GM18499 (cell line): ENCODE measurements at regions not wholly inside any gene's neighbourhood (a gene's known extent, or its start where the extent isn't known, plus 50 kb on each side); places are given as distances from the start of the nearest gene placed in this dataset.
A peak's percentile ranks its signal among the peaks of the same experiment; 100 is the strongest.
"Not testable (repeated sequence)": the region's sequence is repeated elsewhere in the genome, so short reads cannot be mapped to it uniquely, and the experiment has no call there.

Experiments
- ATAC-seq: cut with Tn5 transposase; IDR thresholded peaks from one replicate; pipeline ENCODE4 v1.9.1; 2021; ENCODE audit warnings: moderate number of reproducible peaks; ENCODE audit not compliant: insufficient read depth, unreplicated experiment

- ATAC-seq: no peak
Measured at GRCh38 chr3:11739706-11740105, 96.0 kb upstream of the VGLL4 start.

- no peak for ATAC-seq
Measured at GRCh38 chr3:11739123-11739522, 95.4 kb upstream of the VGLL4 start.

DNA sequence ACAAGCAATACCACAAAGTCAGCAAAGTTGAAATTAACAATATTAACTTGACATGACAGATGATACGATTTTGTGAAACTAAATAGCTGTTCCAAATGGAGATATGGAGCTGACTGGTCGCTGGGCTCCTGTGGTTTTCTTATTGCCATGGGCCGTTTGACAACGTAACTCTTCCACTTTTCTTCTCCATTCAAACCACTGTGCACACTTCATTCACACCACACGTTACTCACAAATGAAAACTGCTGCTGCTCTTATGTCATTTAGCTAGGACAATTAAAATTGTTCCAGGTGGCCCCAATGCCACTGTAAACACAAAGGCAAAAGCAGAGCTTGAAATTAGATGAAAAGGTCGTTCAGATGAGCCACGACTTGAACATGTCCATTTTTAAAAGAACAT is 94.0 kb upstream of the VGLL4 start:
- no peak for ATAC-seq

- no peak for ATAC-seq
Measured at GRCh38 chr3:11736136-11736833, 92.6 kb upstream of the VGLL4 start.

DNA sequence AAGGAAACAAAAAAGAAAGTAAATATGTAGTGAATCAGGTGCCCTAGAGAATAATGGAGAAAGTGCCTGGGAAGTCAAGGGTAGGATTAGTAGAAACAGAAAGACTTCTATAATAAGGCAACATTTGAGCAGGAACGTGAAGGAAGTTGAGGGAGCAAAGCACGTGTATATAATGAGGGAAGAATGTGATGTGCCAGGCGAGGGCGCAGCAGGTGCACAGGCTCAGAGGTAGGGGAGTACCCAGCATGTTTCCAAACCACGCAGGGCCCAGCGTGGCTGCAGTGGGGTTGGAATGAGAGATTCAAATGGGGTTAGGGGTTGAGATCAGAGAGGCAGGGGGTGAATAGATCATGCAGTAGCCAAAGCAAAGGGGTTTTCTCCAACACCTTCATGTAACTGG is 91.9 kb upstream of the VGLL4 start:
- ATAC-seq: no peak

GRCh38 chr3:11735111-11735510 is 91.4 kb upstream of the VGLL4 start:
- ATAC-seq: not testable (repeated sequence)

DNA sequence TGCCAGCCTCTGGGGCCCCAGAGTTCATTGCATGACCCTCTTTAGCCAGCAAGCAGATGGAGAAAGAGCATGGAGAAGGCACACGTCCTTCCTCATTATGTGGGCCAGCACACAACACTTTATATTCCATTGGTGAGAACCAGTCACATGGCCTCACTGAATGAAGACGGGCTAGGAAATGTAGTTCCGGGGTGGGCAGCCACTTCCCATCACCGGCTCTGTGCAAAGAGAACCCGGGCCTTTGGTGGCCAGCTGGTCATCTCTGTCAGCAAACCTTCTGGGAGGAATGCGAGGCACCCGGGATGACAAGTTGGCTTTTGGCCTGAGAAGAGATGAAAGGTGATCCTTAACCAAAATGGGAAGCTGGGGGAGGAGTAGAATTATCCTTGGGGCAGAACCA is 90.2 kb upstream of the VGLL4 start:
- ATAC-seq: no peak

DNA sequence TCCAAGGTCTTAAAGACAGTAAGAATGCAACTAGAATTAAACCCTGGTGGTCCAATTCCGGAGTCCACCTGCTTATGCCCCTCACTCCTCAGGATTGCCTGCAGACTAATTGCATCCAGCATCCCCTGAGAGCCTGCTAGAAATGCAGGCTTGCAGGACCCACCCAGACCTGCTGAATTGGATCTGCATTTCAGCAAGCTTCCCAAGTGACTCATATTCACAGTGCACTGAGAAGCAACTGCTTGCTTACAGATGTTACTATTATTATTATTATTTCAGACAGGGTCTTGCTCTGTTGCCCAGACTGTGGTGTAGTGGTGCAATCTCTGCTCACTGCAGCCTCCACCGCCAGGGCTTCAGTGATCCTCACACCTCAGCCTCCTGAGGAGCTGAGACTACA is 83.5 kb upstream of the VGLL4 start:
- no peak for ATAC-seq

GRCh38 chr3:11726146-11726545 is 82.4 kb upstream of the VGLL4 start:
- no peak for ATAC-seq

GRCh38 chr3:11725340-11725641 is 81.6 kb upstream of the VGLL4 start:
- ATAC-seq: not testable (repeated sequence)

- ATAC-seq: no peak
Measured at GRCh38 chr3:11724615-11725339, 81.1 kb upstream of the VGLL4 start.

GRCh38 chr3:11721479-11721878 is 77.8 kb upstream of the VGLL4 start:
- no peak for ATAC-seq

GRCh38 chr3:11720917-11721411 is 77.2 kb upstream of the VGLL4 start:
- ATAC-seq: no peak

GRCh38 chr3:11720304-11720898 is 76.7 kb upstream of the VGLL4 start:
- no peak for ATAC-seq

DNA sequence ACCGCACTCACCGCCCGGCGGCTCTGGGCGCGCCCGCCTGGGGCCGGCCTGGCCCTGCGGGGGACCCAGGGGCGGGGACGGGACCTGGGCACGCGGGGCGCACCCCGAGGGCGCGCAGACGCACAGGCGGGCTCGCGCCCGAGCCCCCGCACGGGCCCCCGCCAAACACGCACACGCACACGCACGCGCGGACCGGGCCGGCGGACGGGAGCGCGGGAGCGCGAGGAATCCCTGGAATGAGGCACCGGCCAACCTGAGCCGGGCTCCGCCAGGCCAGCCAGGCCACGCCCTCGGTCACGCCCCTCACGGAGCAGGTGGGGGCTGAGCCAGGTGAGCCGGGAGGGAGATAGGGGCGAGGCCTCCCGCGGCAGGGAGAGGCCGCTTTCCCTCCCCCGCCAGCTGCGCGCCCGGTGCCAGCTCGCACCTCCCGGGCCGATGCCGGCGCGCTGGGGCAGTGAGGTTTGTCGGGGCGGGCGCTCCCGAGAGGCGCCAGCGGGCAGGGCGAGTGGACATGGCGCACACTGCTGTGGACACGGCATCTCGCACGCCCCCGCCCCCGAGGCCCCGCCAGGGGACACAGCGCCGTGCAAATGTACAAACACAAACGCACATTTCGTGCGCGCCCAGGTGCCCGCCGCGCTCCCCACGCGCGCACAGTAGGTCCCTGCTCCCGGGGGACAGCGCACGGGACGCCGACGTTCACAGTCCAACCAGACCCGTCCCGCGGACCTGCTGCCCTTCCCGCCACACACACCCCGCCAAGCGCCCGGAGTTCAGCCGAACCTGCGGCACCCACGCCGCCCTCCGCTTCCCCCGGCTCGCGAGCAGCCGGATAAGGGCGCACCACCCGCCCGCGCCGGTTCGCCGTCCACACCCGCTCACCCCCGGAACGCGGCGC is 75.9 kb upstream of the VGLL4 start:
- peak; percentile 57 for ATAC-seq

GRCh38 chr3:11718637-11719405 is 75.1 kb upstream of the VGLL4 start:
- ATAC-seq: peak; percentile 5

GRCh38 chr3:11717768-11718636 is 74.3 kb upstream of the VGLL4 start:
- peak; percentile 30 for ATAC-seq

DNA sequence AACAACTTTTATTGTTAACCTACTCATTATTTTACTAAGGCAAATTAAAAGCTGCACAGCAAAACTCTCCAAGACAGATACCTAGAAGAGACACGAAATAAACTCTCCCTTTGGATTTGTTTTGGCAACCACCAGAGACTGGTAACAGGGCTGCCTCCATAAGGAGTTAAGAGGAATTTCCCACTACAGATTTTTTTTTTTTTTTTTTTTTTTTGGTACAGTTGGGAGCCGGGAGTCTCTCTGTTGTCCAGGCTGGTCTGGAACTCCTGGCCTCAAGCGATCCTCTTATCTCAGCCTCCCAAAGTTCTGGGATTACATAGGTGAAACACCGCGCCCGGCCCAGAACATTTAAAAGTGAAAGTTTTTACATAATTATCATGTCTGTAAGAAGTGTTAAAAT is 73.6 kb upstream of the VGLL4 start:
- no peak for ATAC-seq
